HCT116 (cell line): ENCODE measurements at regions not wholly inside any gene's neighbourhood (a gene's known extent, or its start where the extent isn't known, plus 50 kb on each side); places are given as distances from the start of the nearest gene placed in this dataset.
A peak's percentile ranks its signal among the peaks of the same experiment; 100 is the strongest.
"Not testable (repeated sequence)": the region's sequence is repeated elsewhere in the genome, so short reads cannot be mapped to it uniquely, and the experiment has no call there.

ENCODE experiments used
- ATAC-seq: fragments of 200-7000 bp; cut with Tn5 transposase; 2 replicates; pipeline ENCODE4 v1.9.1; 2020; ENCODE audit warnings: mild to moderate bottlenecking, moderate library complexity
- BruUV-seq: library from RNA; stranded (reverse); fragments of 400-500 nt; replicated peaks from 2 replicates; lab custom pipeline; 2021; lab: Mats Ljungman, UMichigan
- CTCF ChIA-PET: fragments of 300-600 bp; sonication (Branson Sonifier 250); formaldehyde crosslinking; loops from one replicate; lab custom pipeline; 2021; ENCODE audit warnings: antibody characterized with exemption; lab: Charles Lee
- POLR2A ChIA-PET: fragments of 300-600, 350-600 bp; sonication (Branson Sonifier 250); formaldehyde crosslinking; loops from one replicate; lab custom pipeline; 2021; ENCODE audit warnings: antibody characterized with exemption; lab: Charles Lee
- RAD21 ChIA-PET, 2 experiments: fragments of 300-600 bp; sonication (Branson Sonifier 250); formaldehyde crosslinking; loops; one replicate each; lab custom pipeline; 2023; ENCODE audit warnings: low total read pairs in 2 of 2; ENCODE audit not compliant: uncharacterized antibody in 2 of 2, unreplicated experiment in 2 of 2, low non-redundant PET in 1 of 2; lab: Charles Lee
- DNase-seq: peaks from one replicate; pipeline ENCODE4 v3.0.0-alpha.2; 2010; ENCODE audit warnings: low read depth, low spot score
- H2AFZ ChIP-seq: fragments of 200-600 bp; shearing (Covaris generic), sonication (generic); 2 replicates; pipeline ENCODE4 v1.6.1; 2017; ENCODE audit warnings: low read depth, mixed run types, mixed read lengths, antibody characterized with exemption, low read length; ENCODE audit not compliant: poor library complexity, severe bottlenecking
- H3K27ac ChIP-seq: 2 replicates; pipeline ENCODE4 v1.5.1; 2012; ENCODE audit warnings: low read depth, low read length
- H3K27me3 ChIP-seq: fragments of 200-600 bp; sonication (generic); 2 replicates; pipeline ENCODE4 v1.6.1; 2016; ENCODE audit warnings: mixed run types, low read length, mixed read lengths; ENCODE audit not compliant: insufficient read depth
- H3K36me3 ChIP-seq, 2 experiments: fragments of 200-500 bp in 1 of 2; fragments of 200-600 bp in 1 of 2; sonication (Bioruptor generic) in 1 of 2; sonication (generic) in 1 of 2; 2 replicates each; pipeline versions ENCODE4 v1.5.1 to v1.6.1; 2014 to 2016; ENCODE audit warnings: low read length in 2 of 2, inconsistent platforms in 1 of 2, mixed read lengths in 1 of 2, mixed run types in 1 of 2; ENCODE audit not compliant: insufficient read depth in 2 of 2, control insufficient read depth in 1 of 2
- H3K4me1 ChIP-seq, 2 experiments: fragments of 200-600 bp in 1 of 2; sonication (generic) in 1 of 2; 2 replicates each; pipeline versions ENCODE4 v1.5.1 to v1.6.1; 2012 to 2017; ENCODE audit warnings: low read length in 2 of 2, inconsistent platforms in 1 of 2, mild to moderate bottlenecking in 1 of 2, mixed read lengths in 1 of 2, mixed run types in 1 of 2, moderate library complexity in 1 of 2; ENCODE audit not compliant: insufficient read depth in 2 of 2, control insufficient read depth in 1 of 2
- H3K4me2 ChIP-seq: fragments of 200-600 bp; sonication (generic); 2 replicates; pipeline ENCODE4 v1.6.1; 2017; ENCODE audit warnings: mixed run types, low read length, mixed read lengths
- H3K4me3 ChIP-seq, 2 experiments: fragments of 200-600 bp in 1 of 2; sonication (generic) in 1 of 2; replicated peaks in 1 of 2; 2 replicates each; pipeline ENCODE4 v1.5.1; 2011 to 2016; ENCODE audit warnings: low read length in 2 of 2, control low read depth in 1 of 2, low read depth in 1 of 2, mild to moderate bottlenecking in 1 of 2, mixed read lengths in 1 of 2, mixed run types in 1 of 2
- H3K79me2 ChIP-seq: fragments of 200-600 bp; sonication (generic); 2 replicates; pipeline ENCODE4 v1.6.1; 2017; ENCODE audit warnings: mild to moderate bottlenecking, mixed run types, low read length, moderate library complexity, mixed read lengths; ENCODE audit not compliant: insufficient read depth
- H3K9ac ChIP-seq: fragments of 200-600 bp; sonication (generic); 2 replicates; pipeline ENCODE4 v1.6.1; 2016; ENCODE audit warnings: low read length, mixed read lengths
- H3K9me2 ChIP-seq: fragments of 200-600 bp; sonication (generic), shearing (Covaris generic); 2 replicates; pipeline ENCODE4 v1.6.1; 2017; ENCODE audit warnings: mixed run types, mild to moderate bottlenecking, moderate library complexity; ENCODE audit not compliant: insufficient read depth
- H3K9me3 ChIP-seq, 2 experiments: fragments of 200-500 bp in 1 of 2; fragments of 200-600 bp in 1 of 2; sonication (Bioruptor generic) in 1 of 2; sonication (generic) in 1 of 2; 2 replicates each; pipeline ENCODE4 v1.6.1; 2014 to 2017; ENCODE audit warnings: low read length in 2 of 2, mixed read lengths in 2 of 2, inconsistent platforms in 1 of 2, low read depth in 1 of 2, mild to moderate bottlenecking in 1 of 2, mixed run types in 1 of 2, moderate library complexity in 1 of 2; ENCODE audit not compliant: control insufficient read depth in 1 of 2, insufficient read depth in 1 of 2
- H4K20me1 ChIP-seq: fragments of 200-600 bp; sonication (generic), shearing (Covaris generic); 2 replicates; pipeline ENCODE4 v1.6.1; 2017; ENCODE audit warnings: mixed run types, mild to moderate bottlenecking, moderate library complexity; ENCODE audit not compliant: insufficient read depth
- EGR1 ChIP-seq: IDR thresholded peaks from 2 replicates; pipeline ENCODE4 v1.6.1; 2012; ENCODE audit warnings: low read depth
- intact Hi-C: fragments of 100-400 bp; cut with micrococcal nuclease; formaldehyde crosslinking; loops from 2 replicates; pipeline ENCODE4 v1.10.0; 2022

DNA sequence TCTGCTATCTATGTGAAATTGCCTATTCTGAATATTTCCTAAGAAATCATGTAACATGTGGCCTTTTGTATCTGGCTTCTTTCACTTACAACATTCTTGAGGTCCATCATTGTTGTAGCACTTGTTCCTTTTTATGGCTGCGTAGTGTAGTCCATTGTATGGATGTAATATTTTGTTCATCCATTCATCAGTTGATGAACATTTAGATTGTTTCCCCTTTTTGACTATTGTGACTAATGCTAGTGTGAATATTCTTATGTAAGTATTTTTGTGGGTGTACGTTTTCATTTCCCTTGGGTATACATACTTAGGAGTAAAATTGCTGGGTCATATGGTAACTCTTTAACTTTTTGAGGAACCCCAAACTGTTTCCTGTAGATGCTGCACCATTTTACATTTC lies 134.6 kb downstream of the FOXD4L6 start:
- not testable (repeated sequence) for H3K9me3 ChIP-seq

GRCh38 chr9:40993375-40993774 lies 135.1 kb downstream of the FOXD4L6 start:
- H3K79me2 ChIP-seq, BruUV-seq, H4K20me1 ChIP-seq, H3K9me3 ChIP-seq, DNase-seq, H2AFZ ChIP-seq, H3K36me3 ChIP-seq, CTCF ChIA-PET, H3K27me3 ChIP-seq, H3K27ac ChIP-seq, ATAC-seq, POLR2A ChIA-PET, H3K9me2 ChIP-seq, RAD21 ChIA-PET, intact Hi-C loops: not testable (repeated sequence)
- Histone ChIP-seq H3K4me2 (peak overlapping the region; percentile 86), H3K4me1 (peaks cover 8 to 17% of the 10 kb centered on the region in 2 experiments), H3K9ac (peak overlapping the region; percentile 83), H3K4me3 (peak overlapping the region; percentile 82 to 93)

More for the DNA sequence above, 134.6 kb downstream of the FOXD4L6 start:
- DNase-seq, RAD21 ChIA-PET, BruUV-seq, H2AFZ ChIP-seq, H4K20me1 ChIP-seq, intact Hi-C loops, CTCF ChIA-PET, ATAC-seq, H3K4me3 ChIP-seq, H3K27me3 ChIP-seq, H3K27ac ChIP-seq, H3K79me2 ChIP-seq, H3K9ac ChIP-seq, H3K9me2 ChIP-seq, POLR2A ChIA-PET, H3K36me3 ChIP-seq: not testable (repeated sequence)
- Histone ChIP-seq H3K4me2 (peak overlapping the region; percentile 86; the same call in 1 of the 2 replicates), H3K4me1 (peaks cover 8 to 17% of the 10 kb centered on the region in 2 experiments)

DNA sequence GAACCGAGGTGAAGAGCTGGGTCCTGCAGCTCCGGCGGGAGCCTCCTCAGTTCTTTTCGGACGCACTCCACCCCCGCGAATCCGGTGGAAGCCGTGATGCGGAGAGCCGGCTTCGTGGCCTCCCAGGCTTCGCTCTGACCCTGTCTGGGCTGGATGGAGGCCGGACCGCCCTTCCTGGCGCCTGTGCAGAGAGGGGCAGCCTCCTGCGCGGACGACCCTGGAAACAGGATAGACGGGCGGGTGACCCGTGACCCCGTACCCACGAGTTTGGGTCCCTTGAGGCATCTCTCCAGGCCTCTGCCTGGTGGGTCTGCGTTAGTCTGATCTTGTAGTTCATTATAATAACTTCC lies 136.0 kb downstream of the FOXD4L6 start:
- H3K9me2 ChIP-seq, intact Hi-C loops, H3K79me2 ChIP-seq: not testable (repeated sequence)
- Histone ChIP-seq H3K4me1 (peaks cover 8 to 17% of the 10 kb centered on the region in 2 experiments), H3K9ac (peak overlapping the region; percentile 83), H3K4me3 (peak overlapping the region; percentile 82 to 93)
- TF ChIP-seq EGR1, result peak; percentile 79
- TF ChIP-seq, all 23 proteins: peak for 1; not testable (repeated sequence) for 22
- H3K27ac ChIP-seq, result peak overlapping the region; percentile 74
- H2AFZ ChIP-seq, result peak overlapping the region; percentile 51
- POLR2A ChIA-PET, H3K36me3 ChIP-seq, H3K27me3 ChIP-seq, H3K9me3 ChIP-seq, CTCF ChIA-PET, RAD21 ChIA-PET, H4K20me1 ChIP-seq, DNase-seq: not testable (repeated sequence)
- BruUV-seq, result TSS peak; percentile 64
- H3K4me2 ChIP-seq, result peak overlapping the region; percentile 86
- peak; percentile 25 for ATAC-seq
